ENCODE measurements at regions not wholly inside any gene's neighbourhood (a gene's known extent, or its start where the extent isn't known, plus 50 kb on each side); places are given as distances from the start of the nearest gene placed in this dataset.

- TF ChIP-seq POLR2A (IDR thresholded peaks at IDR 0.05; ENCODE audit: borderline replicate concordance, extremely low read depth, insufficient read depth, insufficient read length) (no peak), CTCF (IDR thresholded peaks at IDR 0.05 in 2 of 3, conservative IDR thresholded peaks at IDR 0.05 in 1 of 3; ENCODE audit: borderline replicate concordance in 1 of 3, insufficient read depth in 1 of 3, low read depth in 2 of 3, low read length in 2 of 3) (no peak)
These were observed 56.3 kb upstream of the LDAH start for GRCh38 chr2:20879221-20879620.
